H9 (cell line): ENCODE measurements at regions not wholly inside any gene's neighbourhood (a gene's known extent, or its start where the extent isn't known, plus 50 kb on each side); places are given as distances from the start of the nearest gene placed in this dataset.

ENCODE experiments used
- DNase-seq: peaks from one replicate; pipeline ENCODE4 v3.0.0-alpha.2; 2017
- H2AFZ ChIP-seq: one replicate; pipeline ENCODE4 v1.6.1; 2013; ENCODE audit warnings: mild to moderate bottlenecking, low read length, control low read depth, moderate library complexity
- H2AK5ac ChIP-seq: 2 replicates; pipeline ENCODE4 v1.6.1; 2013; ENCODE audit warnings: low read length, control low read depth, mixed read lengths; ENCODE audit not compliant: insufficient read length
- H2BK120ac ChIP-seq: one replicate; pipeline ENCODE4 v1.6.1; 2013; ENCODE audit warnings: low read depth, mild to moderate bottlenecking, low read length, control low read depth, inconsistent platforms; ENCODE audit not compliant: poor library complexity, severe bottlenecking
- H2BK12ac ChIP-seq: 2 replicates; pipeline ENCODE4 v1.6.1; 2013; ENCODE audit warnings: low read length, control low read depth, mixed read lengths, low read depth; ENCODE audit not compliant: insufficient read length
- H2BK15ac ChIP-seq: 2 replicates; pipeline ENCODE4 v1.6.1; 2013; ENCODE audit warnings: low read depth, low read length, control low read depth
- H2BK20ac ChIP-seq: one replicate; pipeline ENCODE4 v1.6.1; 2013; ENCODE audit warnings: low read depth, mild to moderate bottlenecking, low read length, control low read depth, inconsistent platforms; ENCODE audit not compliant: poor library complexity, severe bottlenecking
- H2BK5ac ChIP-seq: 2 replicates; pipeline ENCODE4 v1.6.1; 2013; ENCODE audit warnings: low read length, control low read depth, mixed read lengths; ENCODE audit not compliant: insufficient read length
- H3K14ac ChIP-seq: 2 replicates; pipeline ENCODE4 v1.6.1; 2013; ENCODE audit warnings: low read length, control low read depth; ENCODE audit not compliant: insufficient read depth
- H3K18ac ChIP-seq: 2 replicates; pipeline ENCODE4 v1.6.1; 2013; ENCODE audit warnings: low read depth, mild to moderate bottlenecking, mixed read lengths, low read length, control low read depth; ENCODE audit not compliant: insufficient read length
- H3K23ac ChIP-seq: 2 replicates; pipeline ENCODE4 v1.6.1; 2013; ENCODE audit warnings: low read length, control low read depth, mixed read lengths, low read depth; ENCODE audit not compliant: insufficient read length
- H3K23me2 ChIP-seq: 2 replicates; pipeline ENCODE4 v1.6.1; 2013; ENCODE audit warnings: low read depth, mild to moderate bottlenecking, mixed read lengths, low read length, control low read depth; ENCODE audit not compliant: insufficient read length, poor library complexity, severe bottlenecking
- H3K27ac ChIP-seq: 2 replicates; pipeline ENCODE4 v1.5.1; 2013; ENCODE audit warnings: low read length, control low read depth, mixed read lengths, low read depth; ENCODE audit not compliant: insufficient read length
- H3K27me3 ChIP-seq: 2 replicates; pipeline ENCODE4 v1.6.1; 2013; ENCODE audit warnings: low read length, control low read depth, inconsistent platforms; ENCODE audit not compliant: insufficient read depth
- H3K4ac ChIP-seq: 2 replicates; pipeline ENCODE4 v1.6.1; 2013; ENCODE audit warnings: low read depth, mild to moderate bottlenecking, control low read depth, inconsistent platforms, low read length, moderate library complexity
- H3K4me1 ChIP-seq: 2 replicates; pipeline ENCODE4 v1.6.1; 2013; ENCODE audit warnings: low read length, control low read depth, inconsistent platforms; ENCODE audit not compliant: insufficient read depth
- H3K4me2 ChIP-seq: 2 replicates; pipeline ENCODE4 v1.6.1; 2013; ENCODE audit warnings: low read length, control low read depth, mixed read lengths; ENCODE audit not compliant: insufficient read length, insufficient read depth
- H3K56ac ChIP-seq: 2 replicates; pipeline ENCODE4 v1.6.1; 2013; ENCODE audit warnings: low read depth, mild to moderate bottlenecking, mixed read lengths, low read length, control low read depth; ENCODE audit not compliant: insufficient read length
- H3K79me1 ChIP-seq: 2 replicates; pipeline ENCODE4 v1.6.1; 2013; ENCODE audit warnings: low read depth, mild to moderate bottlenecking, moderate library complexity, low read length, control low read depth, inconsistent platforms; ENCODE audit not compliant: insufficient read depth, poor library complexity, severe bottlenecking
- H3K79me2 ChIP-seq: 2 replicates; pipeline ENCODE4 v1.6.1; 2013; ENCODE audit warnings: low read length, control low read depth, inconsistent platforms; ENCODE audit not compliant: insufficient read depth
- H3K9ac ChIP-seq: 2 replicates; pipeline ENCODE4 v1.6.1; 2013; ENCODE audit warnings: low read length, control low read depth, mixed read lengths; ENCODE audit not compliant: insufficient read length; ENCODE audit errors: extremely low read depth
- H3K9me3 ChIP-seq: one replicate; pipeline ENCODE4 v1.6.1; 2013; ENCODE audit warnings: low read depth, low read length, inconsistent platforms; ENCODE audit not compliant: control insufficient read depth
- H3T11ph ChIP-seq: one replicate; pipeline ENCODE4 v1.6.1; 2013; ENCODE audit warnings: mild to moderate bottlenecking, low read length, control low read depth, inconsistent platforms
- H4K20me1 ChIP-seq: one replicate; pipeline ENCODE4 v1.6.1; 2013; ENCODE audit not compliant: control insufficient read depth, insufficient read length, insufficient read depth
- H4K5ac ChIP-seq: 2 replicates; pipeline ENCODE4 v1.6.1; 2013; ENCODE audit warnings: low read depth, mild to moderate bottlenecking, mixed read lengths, low read length, control low read depth; ENCODE audit not compliant: insufficient read length
- H4K8ac ChIP-seq: replicated peaks from 2 replicates; pipeline ENCODE4 v1.6.1; 2013; ENCODE audit warnings: low read length, control low read depth, mixed read lengths, low read depth; ENCODE audit not compliant: insufficient read length
- H4K91ac ChIP-seq: 2 replicates; pipeline ENCODE4 v1.6.1; 2013; ENCODE audit warnings: low read depth, mild to moderate bottlenecking, moderate library complexity, mixed read lengths, low read length, control low read depth; ENCODE audit not compliant: insufficient read length
- H3K27ac Mint-ChIP-seq, 3 experiments: 2 replicates in 2 of 3; 3 replicates in 1 of 3; pipeline ENCODE4 v1.8.0; 2020 to 2021; ENCODE audit warnings: mixed read lengths in 3 of 3, mild to moderate bottlenecking in 1 of 3, moderate library complexity in 1 of 3
- H3K27me3 Mint-ChIP-seq: 2 replicates; pipeline ENCODE4 v1.8.0; 2021; ENCODE audit warnings: low read depth, mild to moderate bottlenecking, moderate library complexity, mixed read lengths
- H3K36me3 Mint-ChIP-seq, 3 experiments: 2 replicates in 2 of 3; 3 replicates in 1 of 3; pipeline ENCODE4 v1.8.0; 2020 to 2021; ENCODE audit warnings: low read depth in 3 of 3, mixed read lengths in 3 of 3; ENCODE audit not compliant: insufficient read depth in 1 of 3
- H3K4me1 Mint-ChIP-seq, 2 experiments: 2 replicates each; pipeline ENCODE4 v1.8.0; 2020; ENCODE audit warnings: mixed read lengths in 2 of 2
- H3K4me3 Mint-ChIP-seq, 2 experiments: 2 replicates in 1 of 2; 3 replicates in 1 of 2; pipeline ENCODE4 v1.8.0; 2020 to 2021; ENCODE audit warnings: mild to moderate bottlenecking in 2 of 2, mixed read lengths in 2 of 2, moderate library complexity in 1 of 2
- H3K9me3 Mint-ChIP-seq, 2 experiments: 2 replicates in 1 of 2; 3 replicates in 1 of 2; pipeline ENCODE4 v1.8.0; 2020; ENCODE audit warnings: mild to moderate bottlenecking in 2 of 2, mixed read lengths in 2 of 2, moderate library complexity in 1 of 2
- WGBS: extraction: QIAGEN DNeasy Blood & Tissue Kit; methylation state at CpG from one replicate; pipeline ENCODE4 v1.1.7; 2013; ENCODE audit warnings: missing lambda C conversion rate, low lambda C conversion rate, mixed read lengths; ENCODE audit not compliant: insufficient read length; ENCODE audit errors: extremely low coverage; 5-methylcytosine and 5-hydroxymethylcytosine counted together
- TF ChIP-seq, protein P1 (sequence below): fragments of 200-600 bp; sonication (generic); conservative IDR thresholded peaks from 3 replicates; pipeline ENCODE4 v1.8.0; 2021; ENCODE audit warnings: antibody characterized with exemption, mild to moderate bottlenecking

DNA sequence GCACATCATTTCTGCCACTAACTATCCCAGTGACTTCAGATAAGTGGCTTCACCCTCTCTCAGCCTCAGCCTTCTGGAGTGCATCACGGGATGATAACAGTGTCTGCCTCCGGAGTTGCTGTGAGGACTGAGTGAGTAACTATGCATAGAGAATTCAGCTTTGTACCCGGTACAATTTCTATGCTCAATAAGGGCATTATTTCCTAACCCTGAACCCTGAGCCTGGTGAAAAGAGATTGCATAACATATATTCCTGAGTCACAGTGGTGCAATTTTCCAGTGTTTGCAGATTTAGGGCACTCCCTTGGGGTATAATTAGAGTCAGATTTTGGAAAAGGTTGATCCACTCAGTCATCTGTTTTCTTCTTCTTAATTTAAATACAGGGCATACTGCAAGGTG lies 181.1 kb downstream of the PTPN11 start:
- H3K9me3 ChIP-seq, result no peaks in the 10 kb centered on the region
- no peak overlapping the region for H3K27ac ChIP-seq
- no peak overlapping the region for H2BK20ac ChIP-seq
- H3K23ac ChIP-seq, result no peak overlapping the region
- H2BK120ac ChIP-seq, result no peak overlapping the region
- no peak overlapping the region for H3K14ac ChIP-seq
- H4K5ac ChIP-seq, result no peak overlapping the region
- TF ChIP-seq, protein P1, sequence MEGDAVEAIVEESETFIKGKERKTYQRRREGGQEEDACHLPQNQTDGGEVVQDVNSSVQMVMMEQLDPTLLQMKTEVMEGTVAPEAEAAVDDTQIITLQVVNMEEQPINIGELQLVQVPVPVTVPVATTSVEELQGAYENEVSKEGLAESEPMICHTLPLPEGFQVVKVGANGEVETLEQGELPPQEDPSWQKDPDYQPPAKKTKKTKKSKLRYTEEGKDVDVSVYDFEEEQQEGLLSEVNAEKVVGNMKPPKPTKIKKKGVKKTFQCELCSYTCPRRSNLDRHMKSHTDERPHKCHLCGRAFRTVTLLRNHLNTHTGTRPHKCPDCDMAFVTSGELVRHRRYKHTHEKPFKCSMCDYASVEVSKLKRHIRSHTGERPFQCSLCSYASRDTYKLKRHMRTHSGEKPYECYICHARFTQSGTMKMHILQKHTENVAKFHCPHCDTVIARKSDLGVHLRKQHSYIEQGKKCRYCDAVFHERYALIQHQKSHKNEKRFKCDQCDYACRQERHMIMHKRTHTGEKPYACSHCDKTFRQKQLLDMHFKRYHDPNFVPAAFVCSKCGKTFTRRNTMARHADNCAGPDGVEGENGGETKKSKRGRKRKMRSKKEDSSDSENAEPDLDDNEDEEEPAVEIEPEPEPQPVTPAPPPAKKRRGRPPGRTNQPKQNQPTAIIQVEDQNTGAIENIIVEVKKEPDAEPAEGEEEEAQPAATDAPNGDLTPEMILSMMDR, result no peak
- no peak overlapping the region for H2AK5ac ChIP-seq
- H3K4me3 Mint-ChIP-seq, result no peak overlapping the region
- H4K91ac ChIP-seq, result no peak overlapping the region
- H2AFZ ChIP-seq, result no peak overlapping the region
- H3K9ac ChIP-seq, result no peak overlapping the region
- H3K79me1 ChIP-seq, result no peaks in the 10 kb centered on the region
- peaks cover under 1% of the 10 kb centered on the region; the same call in 1 of the 2 replicates for H3K27me3 ChIP-seq
- no peaks in the 10 kb centered on the region for H3K23me2 ChIP-seq
- no peak overlapping the region for H3K4me2 ChIP-seq
- peaks cover 0 to 6% (median 5%) of the 10 kb centered on the region in 3 experiments; a peak in 4 of 7 replicates for H3K36me3 Mint-ChIP-seq
- no peak overlapping the region for H3K18ac ChIP-seq
- H3K79me2 ChIP-seq, result no peaks in the 10 kb centered on the region
- peaks cover 75% of the 10 kb centered on the region for H3K27me3 Mint-ChIP-seq
- H4K20me1 ChIP-seq, result no peaks in the 10 kb centered on the region
- no peak overlapping the region for H4K8ac ChIP-seq
- peaks cover 39 to 43% of the 10 kb centered on the region in 2 experiments for H3K4me1 Mint-ChIP-seq
- no peak overlapping the region for H2BK15ac ChIP-seq
- no peak overlapping the region for H2BK12ac ChIP-seq
- no peak overlapping the region for H3K56ac ChIP-seq
- H3K4me1 ChIP-seq, result no peaks in the 10 kb centered on the region; the same call in 1 of the 2 replicates
- H3K9me3 Mint-ChIP-seq, result peaks cover 3 to 6% of the 10 kb centered on the region in 2 experiments; a peak in 3 of 5 replicates
- H3T11ph ChIP-seq, result no peak overlapping the region
- H3K27ac Mint-ChIP-seq, result no peak overlapping the region
- WGBS, result no CpG with 5 or more reads among the region's 3 CpGs
- no peak overlapping the region for H2BK5ac ChIP-seq
- DNase-seq, result no peak
- no peak overlapping the region for H3K4ac ChIP-seq
